NCI-H2196 (cell line): ENCODE measurements at regions not wholly inside any gene's neighbourhood (a gene's known extent, or its start where the extent isn't known, plus 50 kb on each side); places are given as distances from the start of the nearest gene placed in this dataset.

Source experiments
- DNase-seq: peaks from one replicate; lab custom pipeline; 2025; ENCODE audit not compliant: unreplicated experiment; lab: John Stamatoyannopoulos, UW

GRCh38 chr18:24930971-24931370, 421.0 kb downstream of the ZNF521 start:
- DNase-seq = no peak

GRCh38 chr18:24933345-24933744, 418.6 kb downstream of the ZNF521 start:
- no peak for DNase-seq

- no peak for DNase-seq
These were observed 417.6 kb downstream of the ZNF521 start for GRCh38 chr18:24934258-24934932.

- no peak for DNase-seq
These were observed 417.0 kb downstream of the ZNF521 start for GRCh38 chr18:24935008-24935407.

- DNase-seq = no peak
These were observed 416.1 kb downstream of the ZNF521 start for GRCh38 chr18:24935896-24936295.

GRCh38 chr18:24936691-24937090, 415.3 kb downstream of the ZNF521 start:
- no peak for DNase-seq

- no peak for DNase-seq
These were observed 414.2 kb downstream of the ZNF521 start for GRCh38 chr18:24937639-24938275.

GRCh38 chr18:24940416-24940815, 411.6 kb downstream of the ZNF521 start:
- no peak for DNase-seq

- DNase-seq = no peak
These were observed 410.6 kb downstream of the ZNF521 start for GRCh38 chr18:24941174-24941951.

GRCh38 chr18:24942144-24942543, 409.8 kb downstream of the ZNF521 start:
- no peak for DNase-seq

- DNase-seq = no peak
These were observed 404.3 kb downstream of the ZNF521 start for GRCh38 chr18:24947521-24948305.

GRCh38 chr18:24949908-24950307, 402.1 kb downstream of the ZNF521 start:
- no peak for DNase-seq

GRCh38 chr18:24954341-24954740, 397.6 kb downstream of the ZNF521 start:
- DNase-seq = no peak

- DNase-seq = no peak
These were observed 394.0 kb downstream of the ZNF521 start for GRCh38 chr18:24958001-24958400.

GRCh38 chr18:24959051-24959476, 392.9 kb downstream of the ZNF521 start:
- no peak for DNase-seq

GRCh38 chr18:24964216-24964615, 387.8 kb downstream of the ZNF521 start:
- no peak for DNase-seq

GRCh38 chr18:24968238-24968775, 383.7 kb downstream of the ZNF521 start:
- no peak for DNase-seq

- no peak for DNase-seq
These were observed 379.4 kb downstream of the ZNF521 start for GRCh38 chr18:24972577-24972976.

GRCh38 chr18:24974431-24974830, 377.5 kb downstream of the ZNF521 start:
- DNase-seq = no peak

- DNase-seq = no peak
These were observed 376.2 kb downstream of the ZNF521 start for GRCh38 chr18:24975496-24976372.
